ENCODE measurements at regions not wholly inside any gene's neighbourhood (a gene's known extent, or its start where the extent isn't known, plus 50 kb on each side); places are given as distances from the start of the nearest gene placed in this dataset.

- DNase-seq, result no peak
- intact Hi-C loops (cut with DNase I), result no loop called here
- Histone ChIP-seq H3K27ac (peak overlapping the region in 1 of 4 donors; percentile 68), H3K9me3 (no peaks in the 10 kb centered on the region), H3K4me3 (no peak overlapping the region), H3K36me3 (no peaks in the 10 kb centered on the region), H3K27me3 (no peaks in the 10 kb centered on the region), H3K4me1 (peaks cover 0 to 14% (median 0%) of the 10 kb centered on the region in 3 donors)
- 0 to 46% methylated on average over 2 of the region's 2 CpGs for WGBS, 2 donors
- no peak for TF ChIP-seq POLR2A (IDR thresholded peaks at IDR 0.05)
- TF ChIP-seq CTCF (IDR thresholded peaks at IDR 0.05), result no peak
Observed at GRCh38 chr12:76611533-76611932, 52.0 kb upstream of the OSBPL8 start.

- H3K4me1 ChIP-seq, result peaks cover 0 to 14% (median 0%) of the 10 kb centered on the region in 3 donors
- H3K36me3 ChIP-seq, result no peaks in the 10 kb centered on the region
- H3K9me3 ChIP-seq, result no peaks in the 10 kb centered on the region
- TF ChIP-seq POLR2A (IDR thresholded peaks at IDR 0.05) (no peak), CTCF (IDR thresholded peaks at IDR 0.05) (no peak)
- H3K27me3 ChIP-seq, result no peaks in the 10 kb centered on the region
- 90 to 92% methylated on average over 2 of the region's 2 CpGs for whole genome bisulfite sequencing, 2 donors
- intact Hi-C loops (cut with DNase I), result no loop called here
- DNase-seq, result no peak
- no peak overlapping the region for H3K4me3 ChIP-seq
- no peak overlapping the region for H3K27ac ChIP-seq
Observed at GRCh38 chr12:76614364-76614763, 54.8 kb upstream of the OSBPL8 start.

GRCh38 chr12:76618031-76618430 lies 58.5 kb upstream of the OSBPL8 start:
- TF ChIP-seq POLR2A (IDR thresholded peaks at IDR 0.05) (no peak), CTCF (IDR thresholded peaks at IDR 0.05) (no peak)

GRCh38 chr12:76621582-76622024 lies 62.0 kb upstream of the OSBPL8 start:
- H3K27ac ChIP-seq, result no peak overlapping the region
- 5 to 6% methylated on average over 1 of the region's 1 CpG for WGBS, 2 donors
- H3K36me3 ChIP-seq, result no peaks in the 10 kb centered on the region
- no peak for TF ChIP-seq POLR2A (IDR thresholded peaks at IDR 0.05)
- peak; percentile 77 to 95 (median 94) for TF ChIP-seq CTCF (IDR thresholded peaks at IDR 0.05)
- H3K9me3 ChIP-seq, result no peaks in the 10 kb centered on the region
- no peak overlapping the region for H3K4me3 ChIP-seq
- no peak for DNase-seq
- peaks cover 0 to 6% (median 0%) of the 10 kb centered on the region in 3 donors for H3K4me1 ChIP-seq
- H3K27me3 ChIP-seq, result no peaks in the 10 kb centered on the region
- intact Hi-C loops (cut with DNase I), result loop anchor here (5.0 to 10.0 kb wide), 3 partner anchors 166 to 393 kb away; no protein-coding TSS in a partner anchor

More at GRCh38 chr12:76618031-76618430, 58.5 kb upstream of the OSBPL8 start:
- H3K4me1 ChIP-seq, result peaks cover 0 to 6% (median 0%) of the 10 kb centered on the region in 3 donors
- no peak overlapping the region for H3K4me3 ChIP-seq
- H3K27me3 ChIP-seq, result no peaks in the 10 kb centered on the region
- no peaks in the 10 kb centered on the region for H3K36me3 ChIP-seq
- 74 to 75% methylated on average over 6 of the region's 6 CpGs for WGBS, 2 donors
- no peaks in the 10 kb centered on the region for H3K9me3 ChIP-seq
- intact Hi-C loops (cut with DNase I), result no loop called here
- DNase-seq, result no peak
- no peak overlapping the region for H3K27ac ChIP-seq

GRCh38 chr12:76622351-76622750 lies 62.8 kb upstream of the OSBPL8 start:
- no peaks in the 10 kb centered on the region for H3K27me3 ChIP-seq
- DNase-seq, result no peak
- no peaks in the 10 kb centered on the region for H3K36me3 ChIP-seq
- H3K9me3 ChIP-seq, result no peaks in the 10 kb centered on the region
- no peak overlapping the region for H3K27ac ChIP-seq
- H3K4me3 ChIP-seq, result no peak overlapping the region
- intact Hi-C loops (cut with DNase I), result loop anchor here (5.0 to 10.0 kb wide), 3 partner anchors 165 to 392 kb away; no protein-coding TSS in a partner anchor
- peaks cover 0 to 6% (median 0%) of the 10 kb centered on the region in 3 donors for H3K4me1 ChIP-seq
- 76 to 77% methylated on average over 5 of the region's 5 CpGs for WGBS, 2 donors
- TF ChIP-seq CTCF (IDR thresholded peaks at IDR 0.05), result no peak
- TF ChIP-seq POLR2A (IDR thresholded peaks at IDR 0.05), result no peak

Measured in esophagus squamous epithelium (tissue), 5 donors.